GM12878 (cell line): ENCODE measurements at regions not wholly inside any gene's neighbourhood (a gene's known extent, or its start where the extent isn't known, plus 50 kb on each side); places are given as distances from the start of the nearest gene placed in this dataset.

Experiments
- ATAC-seq: fragments of 200-7000 bp; cut with Tn5 transposase; 3 replicates; pipeline ENCODE4 v1.9.1; 2020; ENCODE audit warnings: mild to moderate bottlenecking, moderate library complexity
- BruUV-seq: library from RNA; stranded (reverse); fragments of 400-500 nt; replicated peaks from 2 replicates; lab custom pipeline; 2021; lab: Mats Ljungman, UMichigan
- CTCF ChIA-PET: fragments of 300-600 bp; sonication (Branson Sonifier 250); formaldehyde crosslinking; extraction: SDS; loops from one replicate; lab custom pipeline; 2021; ENCODE audit warnings: inconsistent platforms; lab: Yijun Ruan, JAX
- POLR2A ChIA-PET: fragments of 350-600 bp; formaldehyde crosslinking; extraction: SDS; loops from one replicate; lab custom pipeline; 2021; ENCODE audit warnings: inconsistent platforms; lab: Charles Lee
- RAD21 ChIA-PET: fragments of 300-600 bp; sonication (Branson Sonifier 250); formaldehyde crosslinking; loops from one replicate; lab custom pipeline; 2023; ENCODE audit warnings: antibody characterized with exemption; ENCODE audit not compliant: unreplicated experiment; lab: Charles Lee
- SMC1A ChIA-PET: fragments of 300-600 bp; sonication (Branson Sonifier 250); formaldehyde crosslinking; loops from one replicate; lab custom pipeline; 2023; ENCODE audit not compliant: unreplicated experiment, uncharacterized antibody; lab: Charles Lee
- DNase-seq: peaks from one replicate; pipeline ENCODE4 v3.0.0-alpha.2; 2011; ENCODE audit warnings: low read depth, low spot score
- FAIRE-seq: peaks from 3 replicates; lab custom pipeline; 2011; peaks lifted over from hg19 to GRCh38; lab: Jason Lieb, UNC
- H2AFZ ChIP-seq: 2 replicates; pipeline ENCODE4 v1.6.0; 2011; ENCODE audit warnings: low read depth, low read length, control low read depth; ENCODE audit not compliant: control insufficient read depth
- H3K27ac ChIP-seq: 2 replicates; pipeline ENCODE4 v1.5.1; 2011; ENCODE audit warnings: control low read depth; ENCODE audit not compliant: control insufficient read depth, insufficient read depth
- H3K27me3 ChIP-seq, 2 experiments: replicated peaks in 1 of 2; 2 replicates each; pipeline versions ENCODE4 v1.6.0 to v1.6.1; 2011; ENCODE audit warnings: low read length in 1 of 2; ENCODE audit not compliant: control insufficient read depth in 2 of 2, insufficient read depth in 2 of 2
- H3K36me3 ChIP-seq, 2 experiments: 2 replicates each; pipeline ENCODE4 v1.5.1; 2011; ENCODE audit warnings: low read length in 1 of 2; ENCODE audit not compliant: control insufficient read depth in 2 of 2, insufficient read depth in 2 of 2
- H3K4me1 ChIP-seq: 2 replicates; pipeline ENCODE4 v1.6.1; 2011; ENCODE audit warnings: mild to moderate bottlenecking, low read length, moderate library complexity, mixed read lengths; ENCODE audit not compliant: control insufficient read depth, insufficient read depth
- H3K4me2 ChIP-seq: 2 replicates; pipeline ENCODE4 v1.6.0; 2011; ENCODE audit warnings: control low read depth; ENCODE audit not compliant: control insufficient read depth, insufficient read depth
- H3K4me3 ChIP-seq: fragments of 200-600 bp; sonication (generic); 2 replicates; pipeline ENCODE4 v1.5.1; 2016
- H3K79me2 ChIP-seq: 2 replicates; pipeline ENCODE4 v1.6.0; 2011; ENCODE audit warnings: low read length; ENCODE audit not compliant: control insufficient read depth, insufficient read depth
- H3K9ac ChIP-seq: 2 replicates; pipeline ENCODE4 v1.8.0; 2011; ENCODE audit warnings: low read length, control low read depth, mixed read lengths; ENCODE audit not compliant: control insufficient read depth, insufficient read depth
- H3K9me3 ChIP-seq: replicated peaks from 3 replicates; pipeline ENCODE4 v1.5.1; 2011; ENCODE audit warnings: mild to moderate bottlenecking, low read length; ENCODE audit not compliant: control insufficient read depth, insufficient read depth
- H4K20me1 ChIP-seq: 2 replicates; pipeline ENCODE4 v1.6.0; 2011; ENCODE audit not compliant: control insufficient read depth, insufficient read depth
- BHLHE40 ChIP-seq, 2 experiments: fragments of 450-650 bp in 1 of 2; IDR thresholded peaks; 2 replicates each; pipeline ENCODE4 v1.6.1; 2011 to 2017; ENCODE audit warnings: low read depth in 2 of 2, borderline replicate concordance in 1 of 2, improper control_type of control experiment in 1 of 2, low read length in 1 of 2, mild to moderate bottlenecking in 1 of 2
- BMI1 ChIP-seq: fragments of 450-650 bp; IDR thresholded peaks from 2 replicates; pipeline ENCODE4 v1.6.1; 2016; ENCODE audit warnings: mild to moderate bottlenecking, moderate library complexity, borderline replicate concordance
- CEBPB ChIP-seq, 2 experiments: fragments of 150-350 bp in 1 of 2; IDR thresholded peaks; 2 replicates each; pipeline ENCODE4 v1.6.1; 2012 to 2014; ENCODE audit warnings: low read depth in 2 of 2, low read length in 2 of 2, borderline replicate concordance in 1 of 2, inconsistent platforms in 1 of 2
- EED ChIP-seq: sonication (generic); IDR thresholded peaks from 2 replicates; pipeline ENCODE4 v1.6.1; 2016; ENCODE audit warnings: antibody characterized with exemption, low read depth
- FOXM1 ChIP-seq: IDR thresholded peaks from 2 replicates; pipeline ENCODE4 v1.6.1; 2012; ENCODE audit warnings: low read depth, mild to moderate bottlenecking, inconsistent platforms, low read length, moderate library complexity
- KAT2A ChIP-seq: conservative IDR thresholded peaks from 2 replicates; pipeline ENCODE4 v1.6.1; 2011; ENCODE audit warnings: low read depth, low read length; ENCODE audit not compliant: control insufficient read depth
- NR2F1 ChIP-seq: fragments of 450-650 bp; conservative IDR thresholded peaks from 2 replicates; pipeline ENCODE4 v1.6.1; 2017; ENCODE audit warnings: mild to moderate bottlenecking
- RAD21 ChIP-seq: IDR thresholded peaks from 2 replicates; pipeline ENCODE4 v1.6.1; 2011; ENCODE audit warnings: mild to moderate bottlenecking, low read depth, low read length, moderate library complexity; ENCODE audit not compliant: insufficient read depth
- TBL1XR1 ChIP-seq: IDR thresholded peaks from 2 replicates; pipeline ENCODE4 v1.6.1; 2012; ENCODE audit warnings: low read depth, low read length, improper control_type of control experiment
- ZNF384 ChIP-seq: IDR thresholded peaks from 2 replicates; pipeline ENCODE4 v1.6.1; 2012; ENCODE audit warnings: low read depth, mild to moderate bottlenecking, low read length, improper control_type of control experiment, borderline replicate concordance
- WGBS: methylation state at CpG from one replicate; pipeline ENCODE4 v1.1.6; 2016; ENCODE audit warnings: low lambda C conversion rate; ENCODE audit not compliant: insufficient replicate concordance, insufficient coverage; ENCODE audit errors: missing lambda C conversion rate; 5-methylcytosine and 5-hydroxymethylcytosine counted together
- in situ Hi-C: fragments of 300-500 bp; cut with MboI; formaldehyde crosslinking; loops from 9 replicates; pipeline ENCODE4 v1.14.3; 2018; ENCODE audit warnings: mixed read lengths
- intact Hi-C: fragments of 100-400 bp; cut with micrococcal nuclease; formaldehyde crosslinking; loops from one replicate; pipeline ENCODE4 v1.14.2; 2022; ENCODE audit not compliant: unreplicated experiment

DNA sequence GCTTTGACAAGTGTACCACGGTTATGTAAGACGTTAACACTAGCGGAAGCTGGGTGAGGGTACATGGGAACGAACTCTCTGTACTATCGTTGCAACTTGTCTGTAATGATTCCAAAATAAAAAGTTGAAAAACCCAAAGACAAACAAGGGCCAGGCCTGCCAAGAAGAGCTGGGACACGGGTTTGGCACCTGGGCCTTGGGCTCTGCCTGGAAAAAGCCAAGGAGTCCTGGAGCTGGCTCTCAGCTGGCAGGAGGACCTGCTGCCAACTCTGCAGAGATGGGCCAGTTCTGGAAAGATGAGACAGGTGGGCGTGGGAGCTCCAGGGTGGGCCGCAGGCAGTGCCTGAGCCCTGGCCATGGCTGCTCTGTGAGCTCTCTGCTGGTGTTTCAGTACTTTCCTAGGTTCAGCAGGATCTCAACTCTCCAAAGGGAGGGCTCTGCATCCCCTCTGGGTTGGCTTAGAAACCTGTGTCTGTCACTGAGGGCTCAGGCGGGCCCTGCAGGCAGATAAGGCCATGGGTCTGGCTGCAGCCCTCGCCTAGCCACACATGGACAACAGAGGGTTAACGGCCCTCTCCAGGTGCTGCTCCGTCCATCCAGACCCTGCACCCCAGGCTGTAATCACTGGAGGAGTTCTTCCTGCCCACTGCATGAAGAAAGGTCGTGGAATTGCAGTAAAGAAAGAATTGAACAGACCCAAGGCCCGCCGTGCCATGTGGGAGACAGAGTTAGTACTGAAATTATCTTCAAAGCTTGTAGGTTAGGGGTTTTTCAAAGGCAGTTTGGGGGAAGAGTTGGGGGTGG is 89.9 kb downstream of the RHOB start:
- SMC1A ChIA-PET = interaction anchor here (0.9 to 1.4 kb wide), 3 partner anchors 12 to 93 kb away, joined by 3 to 4 read pairs (median 3); no protein-coding TSS in a partner anchor
- 64% methylated on average over 15 of the region's 15 CpGs for WGBS
- no peaks in the 10 kb centered on the region for H3K36me3 ChIP-seq
- peaks cover 2 to 4% of the 10 kb centered on the region in 2 experiments; a peak in 3 of 4 replicates for H3K27me3 ChIP-seq
- H3K4me1 ChIP-seq = no peaks in the 10 kb centered on the region
- H3K4me2 ChIP-seq = no peak overlapping the region
- no peaks in the 10 kb centered on the region for H3K79me2 ChIP-seq
- DNase-seq = no peak
- H4K20me1 ChIP-seq = no peaks in the 10 kb centered on the region
- in situ Hi-C loops (no loop called here), intact Hi-C loops (no loop called here)
- H3K27ac ChIP-seq = no peak overlapping the region
- RAD21 ChIA-PET = no interaction called here
- ATAC-seq = no peak
- no peak overlapping the region for H2AFZ ChIP-seq
- FAIRE-seq = no peak
- H3K4me3 ChIP-seq = no peak overlapping the region
- POLR2A ChIA-PET = interaction anchor here (0.6 to 0.8 kb wide), 2 partner anchors 29 to 63 kb away, joined by 3 read pairs; no protein-coding TSS in a partner anchor
- no peak overlapping the region for H3K9ac ChIP-seq
- TF ChIP-seq FOXM1 (no peak), EED (no peak), TBL1XR1 (no peak), NR2F1 (no peak), BMI1 (no peak), CEBPB (IDR thresholded peaks at IDR 0.05; ENCODE audit: borderline replicate concordance in 1 of 2, low read depth in 2 of 2, low read length in 2 of 2) (no peak), RAD21 (no peak), KAT2A (no peak), ZNF384 (no peak), BHLHE40 (IDR thresholded peaks at IDR 0.05; ENCODE audit: borderline replicate concordance in 1 of 2, low read depth in 2 of 2, low read length in 1 of 2) (no peak)
- no peaks in the 10 kb centered on the region for H3K9me3 ChIP-seq
- CTCF ChIA-PET = interaction anchor here (0.7 to 1.9 kb wide), 4 partner anchors 13 to 93 kb away, joined by 3 to 5 read pairs (median 3); partner anchors contain the start of gene RHOB
- BruUV-seq = no TSS peak
